ENCODE measurements at regions not wholly inside any gene's neighbourhood (a gene's known extent, or its start where the extent isn't known, plus 50 kb on each side); places are given as distances from the start of the nearest gene placed in this dataset.

DNA sequence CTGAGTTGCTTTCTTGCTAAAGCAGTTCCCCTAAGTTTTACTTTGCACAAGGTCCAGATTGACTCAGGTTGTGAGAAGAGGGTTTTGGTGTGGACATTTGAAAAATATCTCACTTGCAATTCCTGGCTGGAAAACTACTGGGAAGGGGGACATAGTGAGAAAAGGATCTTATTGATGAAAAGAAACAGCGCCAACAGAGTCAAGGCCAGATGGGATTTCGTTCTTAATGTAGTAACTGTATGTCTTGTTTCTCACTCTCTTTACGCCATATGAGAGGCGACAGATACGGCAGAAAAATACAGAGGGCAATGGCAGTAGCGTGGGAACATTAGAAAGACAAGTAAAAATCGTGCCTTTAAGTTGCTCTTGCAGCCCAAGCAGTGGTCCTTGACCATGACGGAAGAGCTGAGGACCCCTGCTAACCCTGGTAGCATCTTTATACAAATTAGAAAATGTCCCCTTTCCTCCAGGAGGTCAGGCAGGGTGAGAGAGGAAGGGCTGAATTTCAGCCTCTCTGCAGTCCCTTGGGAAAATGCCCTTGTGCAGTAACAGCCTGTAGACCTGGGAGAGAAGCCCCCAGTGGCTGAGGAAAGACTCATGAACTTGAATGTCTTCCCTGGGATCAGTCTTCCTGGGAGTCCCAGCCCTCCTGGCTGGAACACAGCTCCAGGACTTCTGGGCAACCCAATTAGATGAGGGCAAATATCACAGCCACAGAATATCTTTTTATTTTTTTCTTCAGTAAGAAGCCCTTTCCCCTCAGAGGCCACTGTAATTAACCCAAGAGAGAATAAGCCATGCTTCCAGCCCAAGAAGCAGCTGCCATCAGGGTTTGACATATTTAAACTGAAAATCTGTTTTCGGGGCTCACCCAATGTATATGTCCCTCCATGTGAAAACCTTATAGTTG lies 113.4 kb downstream of the CD47 start:
- TF ChIP-seq CHD1 (IDR thresholded peaks at IDR 0.05; ENCODE audit: low read depth, low read length) = no peak
- TF ChIP-seq POLR2A (IDR thresholded peaks at IDR 0.05; ENCODE audit: control extremely low read depth in 1 of 2, low read depth in 2 of 2, low read length in 2 of 2) = no peak
- TF ChIP-seq JUND (IDR thresholded peaks at IDR 0.05; ENCODE audit: low read length) = no peak
- TF ChIP-seq, protein P1, sequence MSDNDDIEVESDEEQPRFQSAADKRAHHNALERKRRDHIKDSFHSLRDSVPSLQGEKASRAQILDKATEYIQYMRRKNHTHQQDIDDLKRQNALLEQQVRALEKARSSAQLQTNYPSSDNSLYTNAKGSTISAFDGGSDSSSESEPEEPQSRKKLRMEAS (IDR thresholded peaks at IDR 0.05) = no peak
- TF ChIP-seq, protein P2, sequence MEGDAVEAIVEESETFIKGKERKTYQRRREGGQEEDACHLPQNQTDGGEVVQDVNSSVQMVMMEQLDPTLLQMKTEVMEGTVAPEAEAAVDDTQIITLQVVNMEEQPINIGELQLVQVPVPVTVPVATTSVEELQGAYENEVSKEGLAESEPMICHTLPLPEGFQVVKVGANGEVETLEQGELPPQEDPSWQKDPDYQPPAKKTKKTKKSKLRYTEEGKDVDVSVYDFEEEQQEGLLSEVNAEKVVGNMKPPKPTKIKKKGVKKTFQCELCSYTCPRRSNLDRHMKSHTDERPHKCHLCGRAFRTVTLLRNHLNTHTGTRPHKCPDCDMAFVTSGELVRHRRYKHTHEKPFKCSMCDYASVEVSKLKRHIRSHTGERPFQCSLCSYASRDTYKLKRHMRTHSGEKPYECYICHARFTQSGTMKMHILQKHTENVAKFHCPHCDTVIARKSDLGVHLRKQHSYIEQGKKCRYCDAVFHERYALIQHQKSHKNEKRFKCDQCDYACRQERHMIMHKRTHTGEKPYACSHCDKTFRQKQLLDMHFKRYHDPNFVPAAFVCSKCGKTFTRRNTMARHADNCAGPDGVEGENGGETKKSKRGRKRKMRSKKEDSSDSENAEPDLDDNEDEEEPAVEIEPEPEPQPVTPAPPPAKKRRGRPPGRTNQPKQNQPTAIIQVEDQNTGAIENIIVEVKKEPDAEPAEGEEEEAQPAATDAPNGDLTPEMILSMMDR (IDR thresholded peaks at IDR 0.05; ENCODE audit: control extremely low read depth in 1 of 3, insufficient read depth in 1 of 3, low read depth in 1 of 3, low read length in 3 of 3) = no peak
- TF ChIP-seq HDAC2 (IDR thresholded peaks at IDR 0.05; ENCODE audit: borderline replicate concordance in 1 of 2, low read depth in 2 of 2, low read length in 2 of 2) = no peak
- no peak for TF ChIP-seq ZNF274 (IDR thresholded peaks at IDR 0.05; ENCODE audit: borderline replicate concordance, extremely low read depth, low read length)
- TF ChIP-seq GABPA (IDR thresholded peaks at IDR 0.05; ENCODE audit: borderline replicate concordance, insufficient read depth, low read length) = no peak
- no peak for TF ChIP-seq KDM1A (IDR thresholded peaks at IDR 0.05; ENCODE audit: borderline replicate concordance, low read length)
- TF ChIP-seq POLR2AphosphoS5 (IDR thresholded peaks at IDR 0.05; ENCODE audit: low read depth, low read length) = no peak
- TF ChIP-seq TAF7 (optimal IDR thresholded peaks at IDR 0.05; ENCODE audit: borderline replicate concordance, low read depth, low read length) = no peak
- TF ChIP-seq CEBPB (IDR thresholded peaks at IDR 0.05; ENCODE audit: low read depth, low read length) = no peak
- TF ChIP-seq GTF2F1 (IDR thresholded peaks at IDR 0.05; ENCODE audit: borderline replicate concordance, low read depth, low read length) = no peak
- TF ChIP-seq EP300 (IDR thresholded peaks at IDR 0.05; ENCODE audit: borderline replicate concordance in 1 of 2, low read depth in 2 of 2, low read length in 2 of 2) = no peak
